HG02588 (cell line): ENCODE measurements at regions not wholly inside any gene's neighbourhood (a gene's known extent, or its start where the extent isn't known, plus 50 kb on each side); places are given as distances from the start of the nearest gene placed in this dataset.
A peak's percentile ranks its signal among the peaks of the same experiment; 100 is the strongest.
"Not testable (repeated sequence)": the region's sequence is repeated elsewhere in the genome, so short reads cannot be mapped to it uniquely, and the experiment has no call there.

Experiments
- ATAC-seq: cut with Tn5 transposase; IDR thresholded peaks from one replicate; pipeline ENCODE4 v1.9.1; 2021; ENCODE audit warnings: mild to moderate bottlenecking, moderate library complexity; ENCODE audit not compliant: unreplicated experiment

DNA sequence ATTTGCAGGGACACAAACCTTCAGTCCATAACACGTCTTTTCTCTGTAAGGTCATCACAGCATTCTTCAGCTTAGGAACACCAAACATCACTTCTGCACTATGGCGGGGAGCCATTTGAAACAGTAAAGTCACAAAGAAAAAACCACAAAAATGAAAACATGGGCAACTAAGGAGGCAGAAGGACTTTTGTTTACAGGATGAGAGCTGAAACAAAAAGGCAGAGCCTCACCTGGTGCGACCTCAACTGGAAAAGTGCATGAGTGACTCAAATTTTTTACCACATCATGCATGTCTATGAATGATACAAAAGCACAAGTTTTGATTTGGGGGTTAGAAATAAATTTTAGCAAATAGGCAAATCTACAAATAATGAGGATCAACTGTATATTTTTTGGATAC is 68.2 kb upstream of the TNFAIP3 start:
- no peak for ATAC-seq

DNA sequence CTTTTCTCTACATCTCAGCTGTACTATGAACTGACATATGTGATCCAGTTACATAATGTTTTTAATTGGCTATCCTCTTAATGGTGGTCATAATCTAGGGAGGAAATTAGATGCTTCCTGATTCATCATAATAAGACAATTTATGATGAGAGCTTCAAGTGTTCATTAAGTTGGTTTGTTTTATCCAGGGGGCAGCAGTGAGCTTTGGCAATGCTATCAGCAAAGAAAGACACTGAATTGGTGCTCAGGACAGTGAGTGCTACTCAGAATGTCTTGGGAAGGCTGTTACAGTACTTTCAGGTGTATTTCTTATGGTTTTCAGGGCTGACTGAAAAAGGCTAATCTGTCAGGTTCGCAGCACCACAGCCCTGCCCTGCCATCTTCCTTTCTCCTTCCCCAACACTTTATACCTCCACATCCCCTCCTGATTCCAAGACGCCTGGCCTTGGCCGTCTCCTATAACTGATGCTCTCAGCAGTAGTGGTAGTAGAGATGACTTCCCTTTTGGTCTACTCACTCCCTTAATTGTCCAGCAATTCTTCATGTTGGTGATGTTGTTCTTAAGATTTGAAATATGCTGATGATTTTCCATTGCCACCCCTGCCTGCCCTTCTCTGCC is 67.0 kb upstream of the TNFAIP3 start:
- peak; percentile 77 for ATAC-seq

DNA sequence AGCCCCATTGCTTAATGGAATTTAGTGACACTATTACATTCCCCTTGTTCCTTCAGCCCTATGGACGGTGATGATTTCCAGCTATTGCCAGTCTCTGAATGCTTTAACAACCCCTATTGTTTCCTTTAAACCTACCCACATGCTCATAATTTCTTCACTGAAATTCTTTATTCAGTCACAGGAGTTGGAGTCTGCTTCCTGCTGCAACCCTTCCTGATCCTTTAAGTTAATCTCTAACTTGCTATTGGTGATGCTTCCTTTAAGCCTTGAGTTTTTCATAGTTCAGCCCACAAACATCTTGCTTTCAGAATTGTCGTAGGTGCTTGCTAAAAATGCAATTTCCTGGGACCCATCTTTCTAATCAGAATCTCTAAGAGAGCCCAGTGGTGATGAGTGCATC is 66.3 kb upstream of the TNFAIP3 start:
- ATAC-seq = no peak

DNA sequence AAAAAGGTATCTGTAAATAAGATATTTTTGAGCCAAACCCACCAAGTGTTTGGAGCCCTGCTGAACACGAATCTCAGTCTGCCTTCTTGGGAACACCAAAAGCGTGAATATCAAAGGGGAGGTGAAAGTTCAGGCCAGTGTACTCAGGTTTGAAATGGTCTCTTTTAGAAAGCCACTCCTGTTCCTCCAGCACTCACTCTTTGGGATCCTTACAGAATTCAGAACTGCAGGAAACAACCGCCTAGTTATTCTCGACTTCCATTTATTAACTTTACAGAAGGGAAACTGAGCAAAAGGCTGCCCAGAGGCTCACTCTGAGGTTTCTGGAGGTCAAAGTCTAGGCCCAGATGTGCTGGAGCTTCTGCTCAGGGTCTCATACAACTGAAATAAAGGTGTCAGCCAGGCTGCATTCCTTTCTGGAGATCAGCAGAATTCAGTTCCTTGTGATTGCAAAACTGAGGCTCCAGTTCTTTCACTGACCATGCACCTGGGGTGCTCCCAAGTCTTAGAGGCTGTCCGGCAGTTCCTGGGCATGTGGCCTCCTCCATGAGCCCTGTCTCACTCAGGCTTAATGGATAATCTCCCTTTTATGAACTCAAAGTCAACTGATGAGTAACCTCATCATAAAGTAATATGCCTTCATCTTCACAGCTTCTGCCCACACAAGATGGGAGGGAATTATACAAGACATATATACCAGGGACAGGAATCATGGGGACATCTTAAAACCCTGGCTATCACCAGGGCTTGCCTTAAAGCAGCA is 65.5 kb upstream of the TNFAIP3 start:
- ATAC-seq = no peak

DNA sequence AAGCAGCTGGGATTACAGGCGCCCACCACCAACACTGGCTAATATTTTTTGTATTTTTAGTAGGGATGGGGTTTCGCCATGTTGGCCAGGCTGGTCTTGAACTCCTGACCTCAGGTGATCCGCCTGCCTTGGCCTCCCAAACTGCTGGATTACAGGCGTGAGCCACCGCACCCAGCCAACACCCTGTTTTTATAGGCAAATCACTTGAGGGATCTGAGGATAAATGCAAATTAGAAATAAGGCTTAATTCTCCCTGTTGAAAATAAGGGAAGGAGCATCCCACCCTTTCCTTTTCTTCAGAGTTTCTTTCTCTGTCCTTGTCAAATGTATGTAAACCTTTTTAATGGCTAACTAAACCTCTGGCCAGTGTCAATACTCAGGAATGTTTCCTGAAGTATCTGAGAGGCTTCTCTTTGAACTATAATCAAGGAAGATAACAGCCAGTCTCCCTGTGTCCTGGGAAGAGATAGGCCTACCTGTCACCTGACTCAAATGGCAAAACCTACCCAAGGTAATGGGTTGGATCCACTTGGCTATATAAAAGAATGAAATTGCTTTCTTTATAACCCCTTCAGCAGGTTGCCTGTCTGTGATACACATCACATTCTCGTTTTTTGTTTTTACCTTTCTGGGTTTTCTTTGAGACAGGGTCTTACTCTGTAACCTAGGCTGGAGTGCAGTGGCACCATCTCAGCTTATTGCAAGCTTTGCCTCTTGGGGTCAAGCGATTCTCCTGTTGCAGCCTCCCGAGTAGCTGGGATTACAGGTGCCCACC is 64.5 kb upstream of the TNFAIP3 start:
- ATAC-seq = no peak

DNA sequence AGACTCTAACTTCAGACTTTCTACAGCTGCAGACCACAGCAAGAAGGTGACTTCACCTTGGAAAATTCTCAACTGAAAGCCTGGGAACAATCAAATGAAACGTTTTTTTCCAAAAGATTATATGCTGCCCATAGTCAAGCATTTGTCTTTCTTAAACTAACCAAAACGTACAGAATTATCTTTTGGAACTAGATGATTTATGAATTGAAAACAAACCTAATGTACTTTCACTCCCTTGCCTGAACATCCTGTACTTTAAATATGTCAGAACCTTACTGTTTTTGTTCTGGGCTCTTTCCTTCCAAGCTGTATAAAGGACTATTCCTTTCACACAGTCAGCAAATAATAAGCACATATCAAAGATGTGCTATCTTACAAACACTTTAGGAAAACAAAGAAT is 62.4 kb upstream of the TNFAIP3 start:
- ATAC-seq = no peak

DNA sequence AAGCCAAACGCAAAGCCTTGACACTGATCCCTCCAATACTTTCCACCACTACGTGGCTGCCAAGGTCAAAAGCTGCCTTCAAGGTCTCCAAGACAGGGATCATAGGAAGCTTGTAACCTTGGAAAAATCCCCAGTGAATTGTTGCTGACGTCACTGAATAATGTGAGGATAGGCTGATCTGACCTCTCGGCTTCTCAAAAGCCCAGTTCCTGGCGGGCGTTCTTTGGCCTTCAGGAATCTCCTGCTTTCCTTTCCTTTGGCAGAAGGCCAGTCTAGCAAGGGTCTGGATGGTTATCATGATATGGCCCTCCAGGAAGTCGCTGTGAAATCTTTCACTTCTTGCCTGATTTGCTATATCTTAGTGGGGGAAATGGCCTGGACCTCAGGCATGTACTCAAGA is 61.4 kb upstream of the TNFAIP3 start:
- ATAC-seq = no peak

DNA sequence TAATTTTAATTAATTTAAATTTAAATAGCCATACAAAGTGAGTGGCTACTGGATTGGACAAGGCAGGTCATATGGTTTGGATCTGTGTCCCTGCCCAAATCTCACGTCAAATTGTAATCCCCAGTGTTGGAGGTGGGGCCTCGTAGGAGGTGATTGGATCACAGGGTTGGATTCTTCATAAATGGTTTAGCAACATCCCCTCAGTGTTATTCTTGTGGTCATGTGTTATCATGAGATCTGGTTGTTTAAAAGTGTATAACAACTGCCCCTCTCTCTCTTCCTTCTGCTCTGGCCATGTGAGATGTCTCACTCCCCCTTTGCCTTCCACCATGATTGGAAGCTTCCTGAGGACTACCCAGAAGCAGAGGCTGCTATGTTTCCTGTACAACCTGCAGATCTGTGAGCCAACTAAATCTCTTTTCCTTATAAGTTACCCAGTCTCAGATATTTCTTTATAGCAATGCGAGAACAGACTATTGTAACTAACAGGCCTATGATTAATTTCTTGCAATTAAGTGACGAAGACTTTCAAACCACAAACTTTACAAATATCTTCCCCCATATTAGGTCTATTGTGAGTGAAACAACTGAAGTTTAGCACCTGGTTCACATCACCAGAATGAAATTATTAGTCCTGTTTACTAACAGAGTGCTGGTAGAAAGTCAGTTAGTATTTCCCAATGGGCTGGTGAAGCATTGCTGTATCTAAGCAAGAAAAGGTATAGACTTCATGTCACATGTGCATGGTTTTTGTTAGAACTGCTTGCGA is 60.0 kb upstream of the TNFAIP3 start:
- ATAC-seq = no peak

DNA sequence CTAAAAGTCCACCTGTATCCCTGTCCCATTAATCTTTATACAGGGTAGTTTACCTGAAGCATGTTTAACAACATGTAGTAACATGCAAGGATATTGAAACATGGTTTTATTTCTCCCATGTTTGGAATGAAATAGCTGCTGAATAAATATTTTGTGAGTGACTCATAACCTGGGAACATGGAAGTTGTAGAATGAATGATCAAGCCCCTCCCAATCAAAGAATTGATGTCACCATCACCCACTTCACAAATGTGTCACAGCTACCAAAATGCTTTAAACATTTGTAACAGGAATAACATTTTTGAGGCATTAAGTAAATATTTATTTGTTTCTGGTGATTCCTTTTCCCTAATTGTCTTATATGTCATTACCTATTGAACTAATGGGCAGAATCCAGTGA is 58.9 kb upstream of the TNFAIP3 start:
- ATAC-seq = no peak

DNA sequence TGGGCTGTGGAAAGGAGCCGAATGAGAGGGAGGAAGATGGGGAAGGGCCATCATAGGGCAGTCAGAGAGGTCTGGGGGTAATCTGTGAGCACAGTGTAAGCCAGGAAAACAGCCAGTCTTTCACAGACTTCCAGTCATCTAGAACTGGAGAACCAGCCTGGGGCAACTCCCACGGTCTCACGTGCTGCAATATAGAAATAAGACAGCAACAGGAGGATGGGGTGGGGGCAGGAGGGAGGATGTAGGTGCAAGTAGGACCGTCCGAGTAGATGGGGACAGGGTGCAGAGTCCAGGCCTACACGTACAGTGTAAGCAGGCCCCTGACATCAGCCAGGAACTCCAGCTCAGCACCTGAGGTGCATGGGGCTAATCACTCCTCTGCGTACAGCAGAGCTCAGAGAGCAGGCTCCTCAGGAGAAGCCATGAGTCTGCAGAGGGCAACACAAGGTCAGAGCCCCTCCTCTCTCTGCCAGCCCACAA is 58.2 kb upstream of the TNFAIP3 start:
- no peak for ATAC-seq

DNA sequence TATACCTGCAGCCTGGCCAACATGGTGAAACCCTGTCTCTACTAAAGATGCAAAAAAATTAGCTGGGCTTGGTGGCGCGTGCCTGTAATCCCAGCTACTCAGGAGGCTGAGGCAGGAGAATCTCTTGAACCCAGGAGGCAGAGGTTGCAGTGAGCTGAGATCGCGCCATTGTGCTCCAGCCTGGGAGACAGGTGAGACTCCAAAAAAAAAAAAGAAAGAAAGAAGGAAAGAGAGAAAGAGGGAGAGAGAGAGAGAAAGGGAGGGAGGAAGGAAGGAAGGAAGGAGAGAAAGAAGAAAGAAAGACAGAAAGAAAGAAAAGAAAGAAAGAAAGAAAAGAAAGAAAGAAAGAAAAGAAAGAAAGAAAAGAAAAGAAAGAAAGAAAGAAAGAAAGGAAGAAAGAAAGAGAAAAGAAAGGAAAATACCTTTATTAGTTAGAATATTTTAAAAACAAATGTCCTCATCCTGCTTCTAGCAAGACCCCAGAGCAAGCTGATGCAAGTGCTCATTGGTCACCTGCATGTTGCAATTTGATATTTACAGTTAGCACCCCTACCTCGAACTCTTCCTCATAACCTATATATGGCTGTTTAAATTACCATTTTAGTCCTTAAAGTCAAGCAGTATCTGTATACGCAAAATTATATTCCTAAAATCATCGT is 57.0 kb upstream of the TNFAIP3 start:
- not testable (repeated sequence) for ATAC-seq

DNA sequence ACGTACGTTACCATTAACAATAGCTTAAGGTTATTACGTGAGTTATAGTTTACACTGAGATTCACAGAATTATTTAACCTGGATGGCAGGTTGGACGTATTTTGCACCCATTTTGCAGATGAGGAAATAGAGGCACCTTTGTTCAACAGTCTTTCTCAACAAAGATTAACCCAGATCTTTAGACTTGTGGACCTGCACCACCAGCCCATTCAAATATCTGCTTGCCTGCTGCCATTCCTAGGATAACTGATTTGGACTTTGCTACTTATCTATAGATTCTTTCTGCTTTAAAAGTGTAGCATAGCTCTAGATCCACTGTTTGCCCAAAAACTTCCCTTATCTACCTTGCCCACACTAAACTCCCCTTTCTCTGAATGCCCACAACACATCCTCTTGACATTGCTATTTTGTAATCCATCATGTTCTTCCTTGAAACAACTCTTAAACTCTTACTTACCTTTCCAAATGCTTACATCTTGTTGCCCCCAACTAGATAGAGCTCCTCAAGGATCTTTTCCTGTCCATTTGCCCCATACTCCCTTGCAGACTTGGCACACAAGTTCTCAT is 56.4 kb upstream of the TNFAIP3 start:
- ATAC-seq = no peak

DNA sequence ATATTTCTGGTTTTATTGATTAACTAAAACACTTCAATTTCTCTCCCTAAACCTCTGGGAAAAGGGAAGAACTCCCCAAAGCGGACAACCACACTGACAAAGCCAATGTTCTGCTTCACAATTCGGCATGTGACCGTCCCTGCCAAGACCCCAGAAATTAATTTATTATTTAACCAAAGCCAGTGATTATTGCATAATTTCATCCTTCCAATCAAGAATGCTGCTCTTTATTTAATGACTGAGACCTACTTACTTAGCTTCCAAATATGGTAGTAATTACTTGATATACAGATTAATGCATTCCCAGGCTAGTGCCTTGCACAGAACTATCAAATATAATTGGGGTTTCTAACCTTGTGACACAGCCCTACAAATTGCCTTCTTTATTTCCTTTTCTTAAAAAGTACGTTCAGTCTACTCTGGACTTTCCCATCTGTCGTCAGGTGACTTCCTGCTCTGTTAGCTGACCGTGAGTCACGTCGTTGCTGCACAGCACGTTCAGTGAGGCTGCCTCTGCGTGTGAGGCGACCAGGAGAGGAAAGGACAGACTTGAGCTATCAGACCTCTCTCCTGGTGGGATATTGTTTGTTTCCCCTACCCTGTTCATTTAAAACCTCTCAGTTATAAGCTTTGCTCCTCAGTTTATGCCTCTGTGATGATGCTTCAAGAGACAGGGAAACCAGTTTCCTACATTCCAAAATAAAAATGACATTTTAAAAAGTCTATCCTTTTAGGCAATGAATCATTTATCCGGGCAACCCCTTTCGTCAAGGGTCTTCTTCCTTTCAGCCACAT is 55.7 kb upstream of the TNFAIP3 start:
- ATAC-seq = peak; percentile 92

DNA sequence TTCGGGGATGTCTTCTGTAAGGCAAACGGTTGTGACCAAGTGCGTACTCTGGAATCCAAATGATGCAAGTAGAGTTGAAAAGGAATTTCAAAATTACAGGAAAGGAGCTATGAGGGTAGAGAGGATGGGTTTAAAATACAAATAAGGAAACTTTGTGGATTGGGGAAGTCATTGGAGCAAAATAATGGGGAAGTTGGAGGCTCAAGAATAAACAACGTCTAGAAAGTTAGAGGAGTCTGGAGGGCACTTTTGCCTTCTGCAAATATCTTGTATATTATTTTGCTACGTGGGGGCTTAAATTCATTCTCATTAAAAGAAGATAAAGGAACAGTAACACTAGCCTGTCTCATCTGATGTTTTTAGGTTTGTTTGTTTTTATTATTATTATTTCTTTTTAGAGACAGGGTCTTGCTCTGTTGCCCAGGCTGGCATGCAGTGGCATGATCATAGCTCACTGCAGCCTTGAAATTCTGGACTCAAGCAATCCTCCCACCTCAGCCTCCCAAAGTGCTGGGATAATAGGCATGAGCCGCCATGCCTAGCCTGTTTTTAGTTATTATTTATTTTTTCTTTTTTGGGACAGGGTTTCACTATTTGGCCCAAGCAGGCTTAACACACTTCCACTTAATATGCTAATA is 55.0 kb upstream of the TNFAIP3 start:
- no peak for ATAC-seq

DNA sequence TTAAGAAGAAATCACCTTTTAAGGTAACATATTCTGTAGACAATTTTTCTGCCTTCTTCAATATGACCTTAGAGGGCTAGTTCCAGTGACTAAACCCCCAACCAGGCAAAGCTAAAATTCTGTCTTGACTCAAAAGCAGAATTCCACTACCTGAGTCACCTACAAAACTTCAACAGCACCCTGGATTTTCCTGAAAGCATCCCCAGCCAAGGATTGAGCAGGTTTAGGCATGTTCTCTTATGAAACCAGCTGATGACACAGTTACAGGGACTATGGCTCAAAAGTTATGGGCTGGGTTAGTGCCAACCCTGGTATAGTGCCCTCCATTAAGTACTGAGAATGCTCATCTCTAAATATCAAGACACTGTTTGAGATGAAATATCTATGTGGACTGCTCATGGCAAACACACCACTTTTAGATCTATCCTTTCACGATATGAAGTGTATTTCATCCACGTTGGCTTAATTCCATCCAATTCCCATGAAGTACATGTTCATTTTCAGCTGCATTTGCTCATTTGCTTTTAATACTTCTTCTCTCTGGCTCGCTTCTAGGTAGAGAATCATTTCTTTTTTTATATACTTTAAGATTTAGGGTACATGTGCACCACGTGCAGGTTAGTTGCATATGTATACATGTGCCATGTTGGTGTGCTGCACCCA is 53.6 kb upstream of the TNFAIP3 start:
- ATAC-seq = no peak

DNA sequence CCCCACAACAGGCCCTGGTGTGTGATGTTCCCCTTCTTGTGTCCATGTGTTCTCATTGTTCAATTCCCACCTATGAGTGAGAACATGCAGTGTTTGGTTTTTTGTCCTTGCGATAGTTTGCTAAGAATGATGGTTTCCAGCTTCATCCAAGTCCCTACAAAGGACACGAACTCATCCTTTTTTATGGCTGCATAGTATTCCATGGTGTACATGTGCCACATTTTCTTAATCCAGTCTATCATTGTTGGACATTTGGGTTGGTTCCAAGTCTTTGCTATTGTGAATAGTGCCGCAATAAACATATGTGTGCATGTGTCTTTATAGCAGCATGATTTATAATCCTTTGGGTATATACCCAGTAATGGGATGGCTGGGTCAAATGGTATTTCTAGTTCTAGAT is 53.0 kb upstream of the TNFAIP3 start:
- not testable (repeated sequence) for ATAC-seq

DNA sequence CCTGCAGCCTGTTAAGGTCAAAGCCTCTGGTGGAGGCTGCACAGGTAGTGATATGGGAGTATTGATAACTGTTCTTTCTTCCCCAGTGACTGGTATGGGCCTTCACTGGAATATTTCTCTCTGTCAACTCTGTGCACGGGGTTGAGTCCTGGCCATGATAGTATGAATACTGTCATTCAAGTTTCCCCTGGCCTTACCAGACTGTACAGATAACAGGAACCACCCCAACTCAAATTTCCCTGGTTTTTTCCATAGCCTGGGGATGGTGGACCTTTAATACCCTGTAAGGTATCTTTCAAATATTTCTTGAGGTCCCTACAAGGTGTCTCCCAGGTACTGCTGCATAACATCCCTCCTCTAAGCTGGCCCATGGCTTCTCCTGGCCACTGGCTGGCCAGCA is 51.4 kb upstream of the TNFAIP3 start:
- ATAC-seq = peak; percentile 16

DNA sequence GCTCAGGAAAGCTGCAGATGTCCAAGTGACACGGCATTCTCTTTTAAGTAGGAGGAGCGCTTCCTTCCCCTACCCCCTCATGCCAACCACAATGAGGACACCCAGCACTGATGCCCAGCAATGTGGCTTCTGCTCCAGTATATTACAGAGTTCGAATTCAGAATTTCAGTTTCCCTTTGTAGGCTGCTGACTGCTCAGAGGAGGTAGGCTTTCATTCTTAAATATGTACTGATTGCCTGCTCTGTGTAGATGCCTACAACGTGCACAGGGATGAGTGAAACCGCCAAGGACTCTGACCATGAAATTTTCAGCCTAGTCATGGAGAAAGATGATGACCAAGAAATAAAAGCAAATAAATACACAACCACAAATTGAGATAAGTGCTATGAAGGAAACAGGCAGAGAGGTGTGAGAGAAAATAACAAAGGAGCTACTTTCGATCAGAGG is 50.9 kb upstream of the TNFAIP3 start:
- ATAC-seq = peak; percentile 54
